Gastrocnemius medialis (tissue), 4 donors: ENCODE measurements at regions not wholly inside any gene's neighbourhood (a gene's known extent, or its start where the extent isn't known, plus 50 kb on each side); places are given as distances from the start of the nearest gene placed in this dataset.

ENCODE experiments used
- CTCF ChIP-seq, 5 experiments: fragments of 450-650 bp in 3 of 5; fragments of 200-600 bp in 2 of 5; sonication (generic) in 2 of 5; IDR thresholded peaks in 4 of 5; conservative IDR thresholded peaks in 1 of 5; 1 replicate in 4 of 5; 2 replicates in 1 of 5; pipeline ENCODE4 v1.5.1; 2016 to 2019; ENCODE audit warnings: antibody characterized with exemption in 5 of 5, mild to moderate bottlenecking in 3 of 5, moderate library complexity in 3 of 5
- POLR2A ChIP-seq, 2 donors: fragments of 450-650 bp; IDR thresholded peaks; one replicate each; pipeline ENCODE4 v1.6.1; 2017; ENCODE audit warnings: antibody characterized with exemption in 2 of 2, mild to moderate bottlenecking in 2 of 2, moderate library complexity in 2 of 2

- TF ChIP-seq POLR2A (IDR thresholded peaks at IDR 0.05) (no peak), CTCF (IDR thresholded peaks at IDR 0.05 in 4 of 5, conservative IDR thresholded peaks at IDR 0.05 in 1 of 5) (no peak)
Observed at GRCh38 chr6:147653631-147654030, 145.1 kb downstream of the SAMD5 start.
